Right lobe of liver (tissue), 4 donors: ENCODE measurements at regions not wholly inside any gene's neighbourhood (a gene's known extent, or its start where the extent isn't known, plus 50 kb on each side); places are given as distances from the start of the nearest gene placed in this dataset.

Experiments
- CTCF ChIP-seq, 4 donors: fragments of 200-600 bp in 3 of 4; fragments of 450-650 bp in 1 of 4; IDR thresholded peaks; one replicate each; pipeline versions ENCODE4 v1.5.1 to v1.8.0; 2016 to 2022; ENCODE audit warnings: antibody characterized with exemption in 4 of 4, mild to moderate bottlenecking in 2 of 4
- POLR2A ChIP-seq: fragments of 450-650 bp; IDR thresholded peaks from one replicate; pipeline ENCODE4 v1.6.1; 2017; ENCODE audit warnings: antibody characterized with exemption, mild to moderate bottlenecking
- donor health status: DM: no; HTN: no; CAD: no.
- donor health status: DM: no; HTN: no; CAD: no.
- donor health status: DM: no; HTN: yes; CAD: no.

GRCh38 chr7:46577394-46577793, 656.3 kb upstream of the IGFBP3 start:
- TF ChIP-seq CTCF (IDR thresholded peaks at IDR 0.05) = no peak
- no peak for TF ChIP-seq POLR2A
